ENCODE measurements at regions not wholly inside any gene's neighbourhood (a gene's known extent, or its start where the extent isn't known, plus 50 kb on each side); places are given as distances from the start of the nearest gene placed in this dataset.

- Mint-ChIP-seq H3K27me3 (ENCODE audit: low read depth) (no peaks in the 10 kb centered on the region), H3K4me3 (no peak overlapping the region), H3K9me3 (peaks cover 12% of the 10 kb centered on the region), H3K4me1 (peaks cover 4% of the 10 kb centered on the region), H3K36me3 (ENCODE audit: low read depth) (peaks cover 4% of the 10 kb centered on the region), H3K27ac (ENCODE audit: unreplicated experiment) (no peak overlapping the region)
- no peak for DNase-seq (ENCODE audit: low read depth, low spot score)
- TF ChIP-seq CTCF (conservative IDR thresholded peaks at IDR 0.05): no peak
Measured at GRCh38 chr6:140915103-140915502, 1217.6 kb upstream of the GJE1 start.

- Mint-ChIP-seq H3K4me1 (peaks cover 4% of the 10 kb centered on the region), H3K27me3 (ENCODE audit: low read depth) (no peaks in the 10 kb centered on the region), H3K27ac (ENCODE audit: unreplicated experiment) (no peak overlapping the region), H3K4me3 (no peak overlapping the region), H3K36me3 (ENCODE audit: low read depth) (peaks cover 4% of the 10 kb centered on the region), H3K9me3 (peaks cover 10% of the 10 kb centered on the region)
- no peak for DNase-seq (ENCODE audit: low read depth, low spot score)
- TF ChIP-seq CTCF (conservative IDR thresholded peaks at IDR 0.05): no peak
Measured at GRCh38 chr6:140912686-140913085, 1220.0 kb upstream of the GJE1 start.

GRCh38 chr6:140909625-140910024 is 1223.1 kb upstream of the GJE1 start:
- Mint-ChIP-seq H3K4me3 (no peak overlapping the region), H3K27ac (ENCODE audit: unreplicated experiment) (no peak overlapping the region), H3K36me3 (ENCODE audit: low read depth) (peaks cover 4% of the 10 kb centered on the region), H3K4me1 (no peaks in the 10 kb centered on the region), H3K27me3 (ENCODE audit: low read depth) (no peaks in the 10 kb centered on the region), H3K9me3 (peaks cover 8% of the 10 kb centered on the region)
- no peak for TF ChIP-seq CTCF (conservative IDR thresholded peaks at IDR 0.05)
- no peak for DNase-seq (ENCODE audit: low read depth, low spot score)

- Mint-ChIP-seq H3K4me3 (no peak overlapping the region), H3K27me3 (ENCODE audit: low read depth) (no peaks in the 10 kb centered on the region), H3K27ac (ENCODE audit: unreplicated experiment) (no peak overlapping the region), H3K9me3 (peaks cover 8% of the 10 kb centered on the region), H3K36me3 (ENCODE audit: low read depth) (peaks cover 4% of the 10 kb centered on the region), H3K4me1 (no peaks in the 10 kb centered on the region)
- no peak for TF ChIP-seq CTCF (conservative IDR thresholded peaks at IDR 0.05)
- DNase-seq (ENCODE audit: low read depth, low spot score): no peak
Measured at GRCh38 chr6:140909156-140909555, 1223.6 kb upstream of the GJE1 start.

GRCh38 chr6:140908505-140908904 is 1224.2 kb upstream of the GJE1 start:
- Mint-ChIP-seq H3K4me1 (no peaks in the 10 kb centered on the region), H3K4me3 (no peak overlapping the region), H3K9me3 (peaks cover 8% of the 10 kb centered on the region), H3K27ac (ENCODE audit: unreplicated experiment) (no peak overlapping the region), H3K27me3 (ENCODE audit: low read depth) (no peaks in the 10 kb centered on the region), H3K36me3 (ENCODE audit: low read depth) (peaks cover 2% of the 10 kb centered on the region)
- no peak for DNase-seq (ENCODE audit: low read depth, low spot score)
- no peak for TF ChIP-seq CTCF (conservative IDR thresholded peaks at IDR 0.05)

GRCh38 chr6:140907235-140907634 is 1225.5 kb upstream of the GJE1 start:
- Mint-ChIP-seq H3K27me3 (ENCODE audit: low read depth) (no peaks in the 10 kb centered on the region), H3K4me1 (no peaks in the 10 kb centered on the region), H3K4me3 (no peak overlapping the region), H3K36me3 (ENCODE audit: low read depth) (no peaks in the 10 kb centered on the region), H3K9me3 (peaks cover 9% of the 10 kb centered on the region), H3K27ac (ENCODE audit: unreplicated experiment) (no peak overlapping the region)
- no peak for DNase-seq (ENCODE audit: low read depth, low spot score)
- no peak for TF ChIP-seq CTCF (conservative IDR thresholded peaks at IDR 0.05)

Measured in neural crest cell (in vitro differentiated cells).